GM23248 (cell line): ENCODE measurements at regions not wholly inside any gene's neighbourhood (a gene's known extent, or its start where the extent isn't known, plus 50 kb on each side); places are given as distances from the start of the nearest gene placed in this dataset.

ENCODE experiments used
- EZH2 ChIP-seq: fragments of 200-600 bp; sonication (generic); IDR thresholded peaks from 2 replicates; pipeline ENCODE4 v1.6.1; 2018; ENCODE audit warnings: antibody characterized with exemption, mild to moderate bottlenecking; ENCODE audit not compliant: insufficient read depth, poor library complexity, severe bottlenecking
- EZH2phosphoT487 ChIP-seq: fragments of 200-600 bp; sonication (generic); IDR thresholded peaks from 2 replicates; pipeline ENCODE4 v1.6.1; 2018; ENCODE audit warnings: antibody characterized with exemption, moderate library complexity, mild to moderate bottlenecking, low read depth; ENCODE audit not compliant: insufficient read depth

DNA sequence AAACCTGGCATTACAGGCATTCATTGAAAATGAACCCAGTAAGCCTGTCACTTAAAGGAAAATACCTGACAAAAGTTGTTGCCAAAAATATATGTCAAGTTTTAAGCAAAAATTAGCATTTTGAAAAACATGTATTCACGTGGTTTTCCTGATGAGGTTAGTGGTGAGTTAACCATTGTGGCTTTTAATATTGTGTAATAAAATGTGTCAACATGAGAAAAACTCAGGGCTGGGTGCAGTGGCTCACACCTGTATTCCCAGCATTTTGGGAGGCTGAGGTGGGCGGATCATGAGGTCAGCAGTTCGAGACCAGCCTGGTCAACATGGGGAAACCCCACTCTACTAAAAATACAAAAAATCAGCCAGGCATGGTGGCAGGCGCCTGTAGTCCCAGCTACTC is 731.4 kb downstream of the KCNT2 start:
- TF ChIP-seq EZH2phosphoT487 (no peak), EZH2 (no peak)
